ENCODE measurements at regions not wholly inside any gene's neighbourhood (a gene's known extent, or its start where the extent isn't known, plus 50 kb on each side); places are given as distances from the start of the nearest gene placed in this dataset.

DNA sequence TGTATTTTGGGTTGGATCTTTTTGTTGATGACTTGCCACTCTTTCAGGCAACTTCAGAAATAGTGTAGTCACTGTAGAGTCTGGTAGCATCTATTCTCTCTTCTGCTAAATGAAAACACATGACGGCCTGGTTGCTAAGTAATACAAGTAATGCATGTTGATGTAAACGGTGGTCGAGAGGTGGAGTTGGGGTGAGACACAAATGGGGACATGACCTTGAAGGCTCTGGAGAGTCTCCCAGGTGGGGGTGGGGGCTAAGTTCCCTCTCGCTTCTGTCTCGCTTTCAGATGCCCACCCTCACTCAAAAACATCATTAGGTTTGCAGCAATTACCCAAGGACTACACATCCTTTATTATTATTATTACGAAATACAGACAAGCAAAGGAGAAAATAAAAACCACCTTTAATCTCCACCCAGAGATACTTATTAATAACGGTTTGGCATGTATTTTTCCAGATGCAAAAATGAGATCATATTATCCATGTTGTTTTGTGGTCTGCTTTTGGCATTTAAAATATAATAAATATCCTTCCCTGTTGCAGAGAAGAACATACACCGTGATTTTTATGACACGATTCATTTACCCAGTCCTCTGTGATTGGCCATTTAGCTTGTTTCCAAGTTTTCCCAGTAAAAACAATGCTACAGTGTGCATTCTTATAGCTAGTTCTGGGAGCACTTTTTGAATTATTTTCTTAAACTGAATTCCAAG lies 138.1 kb downstream of the MIS18A start:
- TF ChIP-seq, protein P1, sequence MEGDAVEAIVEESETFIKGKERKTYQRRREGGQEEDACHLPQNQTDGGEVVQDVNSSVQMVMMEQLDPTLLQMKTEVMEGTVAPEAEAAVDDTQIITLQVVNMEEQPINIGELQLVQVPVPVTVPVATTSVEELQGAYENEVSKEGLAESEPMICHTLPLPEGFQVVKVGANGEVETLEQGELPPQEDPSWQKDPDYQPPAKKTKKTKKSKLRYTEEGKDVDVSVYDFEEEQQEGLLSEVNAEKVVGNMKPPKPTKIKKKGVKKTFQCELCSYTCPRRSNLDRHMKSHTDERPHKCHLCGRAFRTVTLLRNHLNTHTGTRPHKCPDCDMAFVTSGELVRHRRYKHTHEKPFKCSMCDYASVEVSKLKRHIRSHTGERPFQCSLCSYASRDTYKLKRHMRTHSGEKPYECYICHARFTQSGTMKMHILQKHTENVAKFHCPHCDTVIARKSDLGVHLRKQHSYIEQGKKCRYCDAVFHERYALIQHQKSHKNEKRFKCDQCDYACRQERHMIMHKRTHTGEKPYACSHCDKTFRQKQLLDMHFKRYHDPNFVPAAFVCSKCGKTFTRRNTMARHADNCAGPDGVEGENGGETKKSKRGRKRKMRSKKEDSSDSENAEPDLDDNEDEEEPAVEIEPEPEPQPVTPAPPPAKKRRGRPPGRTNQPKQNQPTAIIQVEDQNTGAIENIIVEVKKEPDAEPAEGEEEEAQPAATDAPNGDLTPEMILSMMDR (IDR thresholded peaks at IDR 0.05): no peak
- TF ChIP-seq POLR2A (IDR thresholded peaks at IDR 0.05): no peak
